Lower lobe of right lung (tissue), 2 donors: ENCODE measurements at regions not wholly inside any gene's neighbourhood (a gene's known extent, or its start where the extent isn't known, plus 50 kb on each side); places are given as distances from the start of the nearest gene placed in this dataset.
A peak's percentile ranks its signal among the peaks of the same experiment; 100 is the strongest.

Source experiments
- ATAC-seq, 2 donors: fragments of 200-7000 bp; cut with Tn5 transposase; one replicate each; pipeline ENCODE4 v1.9.1; 2020 to 2022; ENCODE audit warnings: mild to moderate bottlenecking in 2 of 2, moderate library complexity in 2 of 2
- DNase-seq: peaks from one replicate; pipeline ENCODE4 v3.0.0-alpha.2; 2020
- H3K27ac ChIP-seq: fragments of 200-600 bp; one replicate; pipeline ENCODE4 v1.8.0; 2022
- H3K27me3 ChIP-seq: fragments of 200-600 bp; one replicate; pipeline ENCODE4 v1.8.0; 2022; ENCODE audit warnings: low read depth
- H3K36me3 ChIP-seq: fragments of 200-600 bp; one replicate; pipeline ENCODE4 v1.8.0; 2022; ENCODE audit warnings: mild to moderate bottlenecking
- H3K4me1 ChIP-seq: fragments of 200-600 bp; one replicate; pipeline ENCODE4 v1.8.0; 2022
- H3K4me3 ChIP-seq: fragments of 200-600 bp; one replicate; pipeline ENCODE4 v1.8.0; 2022; ENCODE audit warnings: mild to moderate bottlenecking
- H3K9me3 ChIP-seq: fragments of 200-600 bp; one replicate; pipeline ENCODE4 v1.8.0; 2022
- CTCF ChIP-seq: fragments of 200-600 bp; IDR thresholded peaks from one replicate; pipeline ENCODE4 v1.8.0; 2022; ENCODE audit warnings: antibody characterized with exemption, mild to moderate bottlenecking
- intact Hi-C: fragments of 100-400 bp; cut with DNase I; formaldehyde crosslinking; loops from one replicate; pipeline ENCODE4 v1.11.0; 2022
- donor health status: DM: no; HTN: yes; CAD: no; lungs with severe emphysema.

- no peak overlapping the region for H3K27ac ChIP-seq
Measured at GRCh38 chr2:54377901-54378493, 78.1 kb upstream of the SPTBN1 start.

GRCh38 chr2:54380670-54381069 is 75.5 kb upstream of the SPTBN1 start:
- peaks cover 5% of the 10 kb centered on the region for H3K4me1 ChIP-seq
- H3K9me3 ChIP-seq, result no peaks in the 10 kb centered on the region
- no peaks in the 10 kb centered on the region for H3K27me3 ChIP-seq
- no peak overlapping the region for H3K27ac ChIP-seq
- intact Hi-C loops, result no loop called here
- DNase-seq (no peak), ATAC-seq (peak in 1 of 2 donors; percentile 29)
- no peaks in the 10 kb centered on the region for H3K36me3 ChIP-seq
- TF ChIP-seq CTCF, result no peak
- H3K4me3 ChIP-seq, result no peak overlapping the region

More at GRCh38 chr2:54377901-54378493, 78.1 kb upstream of the SPTBN1 start:
- H3K4me1 ChIP-seq, result no peaks in the 10 kb centered on the region
- DNase-seq, result no peak
- no peak for TF ChIP-seq CTCF
- intact Hi-C loops, result no loop called here
- ATAC-seq, result no peak
- no peaks in the 10 kb centered on the region for H3K36me3 ChIP-seq
- no peaks in the 10 kb centered on the region for H3K9me3 ChIP-seq
- no peaks in the 10 kb centered on the region for H3K27me3 ChIP-seq
- no peak overlapping the region for H3K4me3 ChIP-seq

- no peak for ATAC-seq
- H3K4me1 ChIP-seq, result peaks cover 5% of the 10 kb centered on the region
- H3K36me3 ChIP-seq, result no peaks in the 10 kb centered on the region
- H3K4me3 ChIP-seq, result no peak overlapping the region
- no peaks in the 10 kb centered on the region for H3K9me3 ChIP-seq
- intact Hi-C loops, result no loop called here
- DNase-seq, result no peak
- no peak for TF ChIP-seq CTCF
- H3K27me3 ChIP-seq, result no peaks in the 10 kb centered on the region
- H3K27ac ChIP-seq, result peak overlapping the region; percentile 55
Measured at GRCh38 chr2:54381293-54381692, 74.8 kb upstream of the SPTBN1 start.

- H3K4me3 ChIP-seq, result no peak overlapping the region
- peaks cover 8% of the 10 kb centered on the region for H3K4me1 ChIP-seq
- intact Hi-C loops, result no loop called here
- no peaks in the 10 kb centered on the region for H3K9me3 ChIP-seq
- DNase-seq, result no peak
- no peaks in the 10 kb centered on the region for H3K27me3 ChIP-seq
- H3K27ac ChIP-seq, result no peak overlapping the region
- ATAC-seq, result no peak
- no peak for TF ChIP-seq CTCF
- H3K36me3 ChIP-seq, result no peaks in the 10 kb centered on the region
Measured at GRCh38 chr2:54382601-54383000, 73.5 kb upstream of the SPTBN1 start.

- no peak for ATAC-seq
- Histone ChIP-seq H3K27me3 (no peaks in the 10 kb centered on the region), H3K4me1 (peaks cover 14% of the 10 kb centered on the region), H3K9me3 (no peaks in the 10 kb centered on the region), H3K36me3 (no peaks in the 10 kb centered on the region), H3K4me3 (no peak overlapping the region), H3K27ac (no peak overlapping the region)
- DNase-seq, result no peak
- no peak for TF ChIP-seq CTCF
- intact Hi-C loops, result no loop called here
Measured at GRCh38 chr2:54384301-54385203, 71.6 kb upstream of the SPTBN1 start.
